K562 (cell line): ENCODE measurements at regions not wholly inside any gene's neighbourhood (a gene's known extent, or its start where the extent isn't known, plus 50 kb on each side); places are given as distances from the start of the nearest gene placed in this dataset.

Source experiments
- KDM5B ChIP-seq: fragments of 200-600 bp; sonication (generic); IDR thresholded peaks from 2 replicates; pipeline ENCODE4 v1.6.1; 2012; ENCODE audit warnings: low read depth, mild to moderate bottlenecking, moderate library complexity, low read length, control low read depth, inconsistent platforms; ENCODE audit not compliant: insufficient replicate concordance
- SP1 ChIP-seq: sonication (generic); formaldehyde crosslinking; IDR thresholded peaks from 2 replicates; pipeline ENCODE4 v1.8.1; 2022; ENCODE audit warnings: mild to moderate bottlenecking, missing genetic modification reagents
- TF ChIP-seq, protein P1 (sequence below), 3 experiments: IDR thresholded peaks in 2 of 3; conservative IDR thresholded peaks in 1 of 3; 2 replicates each; pipeline ENCODE4 v1.5.1; 2011 to 2012; ENCODE audit warnings: low read length in 3 of 3, mild to moderate bottlenecking in 3 of 3, control low read depth in 2 of 3, improper control_type of control experiment in 1 of 3, inconsistent platforms in 1 of 3, low read depth in 1 of 3, mixed read lengths in 1 of 3, moderate library complexity in 1 of 3; ENCODE audit not compliant: insufficient read depth in 2 of 3
- TF ChIP-seq, protein P2 (sequence below): fragments of 250-450 bp; sonication (Bioruptor Pico); IDR thresholded peaks from 2 replicates; pipeline ENCODE4 v1.8.0; 2021; ENCODE audit warnings: moderate library complexity, mild to moderate bottlenecking, inconsistent platforms

DNA sequence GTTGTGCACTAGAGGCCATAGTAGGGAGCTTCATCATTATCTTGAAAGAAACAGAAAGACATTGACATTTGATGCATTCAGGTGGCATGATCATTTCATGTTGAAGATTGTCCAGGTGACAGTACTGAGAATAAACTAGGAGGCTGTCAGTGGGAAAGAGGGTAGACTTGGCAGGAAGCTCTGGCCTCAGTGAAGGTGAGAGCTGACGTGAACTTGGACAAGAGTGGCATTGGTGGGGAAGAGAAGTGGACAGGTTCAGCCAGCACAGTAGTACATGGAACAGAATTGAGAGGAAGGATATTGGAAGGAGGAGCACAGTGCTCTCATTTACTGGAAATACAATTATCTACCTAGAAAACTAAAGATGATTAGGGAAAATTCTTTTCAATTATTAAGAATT is 245.2 kb downstream of the CYRIA start:
- TF ChIP-seq KDM5B (no peak), SP1 (no peak)
- TF ChIP-seq, protein P1, sequence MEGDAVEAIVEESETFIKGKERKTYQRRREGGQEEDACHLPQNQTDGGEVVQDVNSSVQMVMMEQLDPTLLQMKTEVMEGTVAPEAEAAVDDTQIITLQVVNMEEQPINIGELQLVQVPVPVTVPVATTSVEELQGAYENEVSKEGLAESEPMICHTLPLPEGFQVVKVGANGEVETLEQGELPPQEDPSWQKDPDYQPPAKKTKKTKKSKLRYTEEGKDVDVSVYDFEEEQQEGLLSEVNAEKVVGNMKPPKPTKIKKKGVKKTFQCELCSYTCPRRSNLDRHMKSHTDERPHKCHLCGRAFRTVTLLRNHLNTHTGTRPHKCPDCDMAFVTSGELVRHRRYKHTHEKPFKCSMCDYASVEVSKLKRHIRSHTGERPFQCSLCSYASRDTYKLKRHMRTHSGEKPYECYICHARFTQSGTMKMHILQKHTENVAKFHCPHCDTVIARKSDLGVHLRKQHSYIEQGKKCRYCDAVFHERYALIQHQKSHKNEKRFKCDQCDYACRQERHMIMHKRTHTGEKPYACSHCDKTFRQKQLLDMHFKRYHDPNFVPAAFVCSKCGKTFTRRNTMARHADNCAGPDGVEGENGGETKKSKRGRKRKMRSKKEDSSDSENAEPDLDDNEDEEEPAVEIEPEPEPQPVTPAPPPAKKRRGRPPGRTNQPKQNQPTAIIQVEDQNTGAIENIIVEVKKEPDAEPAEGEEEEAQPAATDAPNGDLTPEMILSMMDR (IDR thresholded peaks at IDR 0.05 in 2 of 3, conservative IDR thresholded peaks at IDR 0.05 in 1 of 3; ENCODE audit: insufficient read depth in 2 of 3, low read depth in 1 of 3, low read length in 3 of 3) = no peak
- TF ChIP-seq, protein P2, sequence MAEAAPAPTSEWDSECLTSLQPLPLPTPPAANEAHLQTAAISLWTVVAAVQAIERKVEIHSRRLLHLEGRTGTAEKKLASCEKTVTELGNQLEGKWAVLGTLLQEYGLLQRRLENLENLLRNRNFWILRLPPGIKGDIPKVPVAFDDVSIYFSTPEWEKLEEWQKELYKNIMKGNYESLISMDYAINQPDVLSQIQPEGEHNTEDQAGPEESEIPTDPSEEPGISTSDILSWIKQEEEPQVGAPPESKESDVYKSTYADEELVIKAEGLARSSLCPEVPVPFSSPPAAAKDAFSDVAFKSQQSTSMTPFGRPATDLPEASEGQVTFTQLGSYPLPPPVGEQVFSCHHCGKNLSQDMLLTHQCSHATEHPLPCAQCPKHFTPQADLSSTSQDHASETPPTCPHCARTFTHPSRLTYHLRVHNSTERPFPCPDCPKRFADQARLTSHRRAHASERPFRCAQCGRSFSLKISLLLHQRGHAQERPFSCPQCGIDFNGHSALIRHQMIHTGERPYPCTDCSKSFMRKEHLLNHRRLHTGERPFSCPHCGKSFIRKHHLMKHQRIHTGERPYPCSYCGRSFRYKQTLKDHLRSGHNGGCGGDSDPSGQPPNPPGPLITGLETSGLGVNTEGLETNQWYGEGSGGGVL (CRISPR knock-in tag) = no peak
